ENCODE measurements at regions not wholly inside any gene's neighbourhood (a gene's known extent, or its start where the extent isn't known, plus 50 kb on each side); places are given as distances from the start of the nearest gene placed in this dataset.

DNA sequence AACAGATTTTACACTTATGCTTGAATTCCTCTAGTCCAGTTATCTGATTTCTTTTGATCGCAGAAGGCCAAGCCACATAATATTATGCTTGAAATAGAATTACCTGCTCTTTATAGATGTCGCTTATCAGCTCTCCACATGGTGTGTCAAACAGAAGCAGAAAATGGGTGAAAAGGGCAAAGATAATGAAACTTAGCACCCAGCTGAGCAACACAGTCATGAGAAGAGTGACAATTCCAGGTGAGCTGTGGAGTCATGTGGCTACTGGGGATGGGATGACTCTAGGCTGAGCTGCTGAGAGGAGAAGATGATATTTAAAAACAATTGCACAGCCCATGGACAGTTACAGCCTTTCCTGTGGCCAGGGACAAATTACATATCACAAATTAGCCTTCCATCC, 398.7 kb upstream of the PDZRN3 start:
- TF ChIP-seq, protein P1, sequence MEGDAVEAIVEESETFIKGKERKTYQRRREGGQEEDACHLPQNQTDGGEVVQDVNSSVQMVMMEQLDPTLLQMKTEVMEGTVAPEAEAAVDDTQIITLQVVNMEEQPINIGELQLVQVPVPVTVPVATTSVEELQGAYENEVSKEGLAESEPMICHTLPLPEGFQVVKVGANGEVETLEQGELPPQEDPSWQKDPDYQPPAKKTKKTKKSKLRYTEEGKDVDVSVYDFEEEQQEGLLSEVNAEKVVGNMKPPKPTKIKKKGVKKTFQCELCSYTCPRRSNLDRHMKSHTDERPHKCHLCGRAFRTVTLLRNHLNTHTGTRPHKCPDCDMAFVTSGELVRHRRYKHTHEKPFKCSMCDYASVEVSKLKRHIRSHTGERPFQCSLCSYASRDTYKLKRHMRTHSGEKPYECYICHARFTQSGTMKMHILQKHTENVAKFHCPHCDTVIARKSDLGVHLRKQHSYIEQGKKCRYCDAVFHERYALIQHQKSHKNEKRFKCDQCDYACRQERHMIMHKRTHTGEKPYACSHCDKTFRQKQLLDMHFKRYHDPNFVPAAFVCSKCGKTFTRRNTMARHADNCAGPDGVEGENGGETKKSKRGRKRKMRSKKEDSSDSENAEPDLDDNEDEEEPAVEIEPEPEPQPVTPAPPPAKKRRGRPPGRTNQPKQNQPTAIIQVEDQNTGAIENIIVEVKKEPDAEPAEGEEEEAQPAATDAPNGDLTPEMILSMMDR (IDR thresholded peaks at IDR 0.05), result no peak
- TF ChIP-seq POLR2A (IDR thresholded peaks at IDR 0.05), result no peak

Measured in esophagus squamous epithelium (tissue), 4 donors.